ENCODE measurements at regions not wholly inside any gene's neighbourhood (a gene's known extent, or its start where the extent isn't known, plus 50 kb on each side); places are given as distances from the start of the nearest gene placed in this dataset.

GRCh38 chr12:90770861-90771260, 184.1 kb downstream of the CCER1 start:
- no peak overlapping the region for H3K4me3 Mint-ChIP-seq (ENCODE audit: unreplicated experiment)
- H3K27ac Mint-ChIP-seq (ENCODE audit: unreplicated experiment): no peak overlapping the region
- H3K36me3 Mint-ChIP-seq (ENCODE audit: low read depth, unreplicated experiment): no peaks in the 10 kb centered on the region
- H3K9me3 ChIP-seq (ENCODE audit: insufficient read depth, low read depth, low read length): no peaks in the 10 kb centered on the region
- no peak for DNase-seq (ENCODE audit: low read depth)
- no peak overlapping the region for H3K4me2 ChIP-seq (ENCODE audit: low read length)
- no peak overlapping the region for H3K4me3 ChIP-seq (ENCODE audit: insufficient read depth, low read depth, low read length)
- no peaks in the 10 kb centered on the region for H3K79me2 ChIP-seq (ENCODE audit: insufficient read depth, low read length)
- TF ChIP-seq EZH2 (IDR thresholded peaks at IDR 0.05; ENCODE audit: insufficient read depth, low read length): no peak
- TF ChIP-seq CTCF (IDR thresholded peaks at IDR 0.05; ENCODE audit: insufficient read depth, low read depth, low read length): no peak
- H3K27me3 Mint-ChIP-seq (ENCODE audit: low read depth, unreplicated experiment): no peaks in the 10 kb centered on the region
- no peaks in the 10 kb centered on the region for H3K9me3 Mint-ChIP-seq (ENCODE audit: unreplicated experiment)
- no peaks in the 10 kb centered on the region for H3K27me3 ChIP-seq (ENCODE audit: insufficient read depth, low read length)
- FAIRE-seq: no peak
- H3K27ac ChIP-seq (ENCODE audit: low read depth, low read length): no peak overlapping the region
- H3K4me1 ChIP-seq (ENCODE audit: insufficient read depth, low read length): no peaks in the 10 kb centered on the region
- no peaks in the 10 kb centered on the region for H4K20me1 ChIP-seq (ENCODE audit: insufficient read depth, low read length)
- no peaks in the 10 kb centered on the region for H3K36me3 ChIP-seq (ENCODE audit: insufficient read depth, low read length)
- H3K9ac ChIP-seq (ENCODE audit: low read length): no peak overlapping the region
- H2AFZ ChIP-seq (ENCODE audit: low read depth, low read length): no peak overlapping the region
- no peaks in the 10 kb centered on the region for H3K4me1 Mint-ChIP-seq (ENCODE audit: low read depth, unreplicated experiment)

- Histone ChIP-seq H3K9me3 (ENCODE audit: insufficient read depth, low read depth, low read length) (no peaks in the 10 kb centered on the region), H3K36me3 (ENCODE audit: insufficient read depth, low read length) (no peaks in the 10 kb centered on the region), H3K27me3 (ENCODE audit: insufficient read depth, low read length) (no peaks in the 10 kb centered on the region), H3K4me1 (ENCODE audit: insufficient read depth, low read length) (no peaks in the 10 kb centered on the region), H3K79me2 (ENCODE audit: insufficient read depth, low read length) (no peaks in the 10 kb centered on the region), H3K4me3 (ENCODE audit: insufficient read depth, low read depth, low read length) (no peak overlapping the region), H3K9ac (ENCODE audit: low read length) (no peak overlapping the region), H2AFZ (ENCODE audit: low read depth, low read length) (no peak overlapping the region), H3K4me2 (ENCODE audit: low read length) (no peak overlapping the region), H3K27ac (ENCODE audit: low read depth, low read length) (no peak overlapping the region), H4K20me1 (ENCODE audit: insufficient read depth, low read length) (no peaks in the 10 kb centered on the region)
- FAIRE-seq (no peak), DNase-seq (ENCODE audit: low read depth) (no peak)
- Mint-ChIP-seq H3K4me3 (ENCODE audit: unreplicated experiment) (no peak overlapping the region), H3K27ac (ENCODE audit: unreplicated experiment) (no peak overlapping the region), H3K9me3 (ENCODE audit: unreplicated experiment) (no peaks in the 10 kb centered on the region), H3K36me3 (ENCODE audit: low read depth, unreplicated experiment) (no peaks in the 10 kb centered on the region), H3K27me3 (ENCODE audit: low read depth, unreplicated experiment) (no peaks in the 10 kb centered on the region), H3K4me1 (ENCODE audit: low read depth, unreplicated experiment) (no peaks in the 10 kb centered on the region)
- TF ChIP-seq EZH2 (IDR thresholded peaks at IDR 0.05; ENCODE audit: insufficient read depth, low read length): no peak
- no peak for TF ChIP-seq CTCF (IDR thresholded peaks at IDR 0.05; ENCODE audit: insufficient read depth, low read depth, low read length)
These were observed 197.0 kb downstream of the CCER1 start for GRCh38 chr12:90757957-90758356.

- Mint-ChIP-seq H3K27me3 (ENCODE audit: low read depth, unreplicated experiment) (no peaks in the 10 kb centered on the region), H3K27ac (ENCODE audit: unreplicated experiment) (no peak overlapping the region), H3K4me1 (ENCODE audit: low read depth, unreplicated experiment) (no peaks in the 10 kb centered on the region), H3K36me3 (ENCODE audit: low read depth, unreplicated experiment) (no peaks in the 10 kb centered on the region), H3K4me3 (ENCODE audit: unreplicated experiment) (no peak overlapping the region), H3K9me3 (ENCODE audit: unreplicated experiment) (peaks cover 5% of the 10 kb centered on the region)
- Histone ChIP-seq H3K27ac (ENCODE audit: low read depth, low read length) (no peak overlapping the region), H3K27me3 (ENCODE audit: insufficient read depth, low read length) (no peaks in the 10 kb centered on the region), H4K20me1 (ENCODE audit: insufficient read depth, low read length) (no peaks in the 10 kb centered on the region), H3K79me2 (ENCODE audit: insufficient read depth, low read length) (no peaks in the 10 kb centered on the region), H3K36me3 (ENCODE audit: insufficient read depth, low read length) (no peaks in the 10 kb centered on the region), H3K4me3 (ENCODE audit: insufficient read depth, low read depth, low read length) (no peak overlapping the region), H3K4me1 (ENCODE audit: insufficient read depth, low read length) (no peaks in the 10 kb centered on the region), H3K9ac (ENCODE audit: low read length) (no peak overlapping the region), H3K4me2 (ENCODE audit: low read length) (no peak overlapping the region), H2AFZ (ENCODE audit: low read depth, low read length) (no peak overlapping the region), H3K9me3 (ENCODE audit: insufficient read depth, low read depth, low read length) (no peaks in the 10 kb centered on the region)
- no peak for DNase-seq (ENCODE audit: low read depth)
- FAIRE-seq: no peak
- no peak for TF ChIP-seq CTCF (IDR thresholded peaks at IDR 0.05; ENCODE audit: insufficient read depth, low read depth, low read length)
- TF ChIP-seq EZH2 (IDR thresholded peaks at IDR 0.05; ENCODE audit: insufficient read depth, low read length): no peak
These were observed 209.8 kb downstream of the CCER1 start for GRCh38 chr12:90745211-90745610.
